ENCODE measurements at regions not wholly inside any gene's neighbourhood (a gene's known extent, or its start where the extent isn't known, plus 50 kb on each side); places are given as distances from the start of the nearest gene placed in this dataset.
"Not testable (repeated sequence)": the region's sequence is repeated elsewhere in the genome, so short reads cannot be mapped to it uniquely, and the experiment has no call there.

DNA sequence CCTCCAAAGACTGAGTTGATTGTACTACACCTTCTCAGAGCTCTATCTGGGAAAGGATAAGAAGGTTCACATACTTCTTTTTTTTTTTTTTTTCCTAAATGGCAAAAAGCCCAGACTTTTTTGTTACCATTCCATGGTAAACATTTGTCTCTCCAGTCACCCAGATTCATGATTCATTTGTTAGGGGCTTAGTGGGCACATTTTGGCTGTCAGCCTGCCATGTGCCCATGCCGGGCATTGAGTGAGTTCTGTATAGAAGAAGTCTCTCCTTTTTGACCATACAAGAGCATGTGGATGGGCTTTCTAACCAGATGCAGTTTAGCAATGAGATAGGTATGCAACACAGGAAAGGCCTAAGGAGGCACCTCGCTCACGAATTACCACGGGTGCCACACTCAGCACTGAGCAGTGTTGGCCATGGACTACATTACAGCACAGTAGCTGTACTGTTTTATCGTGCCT lies 447.5 kb upstream of the HSF2 start:
- DNase-seq, result no peak

DNA sequence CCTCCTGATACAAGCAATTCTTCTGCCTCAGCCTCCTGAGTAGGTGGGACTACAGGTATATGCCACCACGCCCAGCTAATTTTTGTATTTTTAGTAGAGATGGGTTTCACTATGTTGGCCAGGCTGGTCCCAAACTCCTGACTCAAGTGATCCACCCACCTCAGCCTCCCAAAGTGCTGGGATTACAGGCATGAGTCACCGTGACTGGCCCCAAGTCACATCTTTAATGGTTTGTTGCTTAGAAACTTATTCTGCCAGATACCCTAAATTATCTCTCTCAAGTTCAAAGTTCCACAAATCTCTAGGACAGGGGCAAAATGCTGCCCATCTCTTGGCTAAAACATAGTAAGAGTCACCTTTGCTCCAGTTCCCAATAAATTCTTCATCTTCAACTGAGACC lies 444.1 kb upstream of the HSF2 start:
- not testable (repeated sequence) for DNase-seq

DNA sequence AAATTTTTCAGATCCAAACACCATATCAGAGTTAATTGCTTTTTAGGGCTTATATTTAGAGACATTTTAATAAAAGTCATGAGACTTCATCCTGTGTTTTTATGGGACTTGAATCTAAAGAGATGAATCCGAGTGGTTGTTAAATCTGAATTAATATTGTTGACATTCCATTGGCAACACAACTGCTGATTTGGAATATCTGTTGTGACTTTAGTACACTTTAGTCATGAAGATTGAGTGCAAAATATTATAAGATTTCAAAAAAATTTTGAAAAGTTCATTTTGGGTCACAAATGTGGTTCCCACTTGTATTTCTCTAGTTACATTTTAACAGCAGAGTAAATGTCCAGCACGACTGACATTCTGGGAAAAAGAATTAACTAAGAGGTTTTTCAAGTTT lies 442.7 kb upstream of the HSF2 start:
- no peak for DNase-seq

DNA sequence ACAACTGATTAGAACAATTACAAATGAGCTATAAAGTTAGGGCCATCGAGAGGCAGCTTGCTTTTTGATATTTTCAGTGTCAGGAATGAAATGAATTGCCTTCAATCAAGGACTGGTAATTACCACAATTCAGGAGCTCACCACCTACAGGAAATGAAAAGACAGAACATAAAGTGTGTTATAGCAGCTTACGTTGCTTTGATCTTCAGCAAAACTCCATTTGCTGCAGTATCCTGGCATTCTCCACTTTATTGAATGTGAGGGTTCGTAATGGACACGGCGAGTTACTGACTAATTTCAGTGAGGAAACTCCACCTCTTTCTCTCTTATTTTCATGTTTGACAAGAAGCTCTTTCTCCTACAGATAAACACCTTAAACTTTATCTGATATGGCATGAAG lies 440.0 kb upstream of the HSF2 start:
- no peak for DNase-seq

DNA sequence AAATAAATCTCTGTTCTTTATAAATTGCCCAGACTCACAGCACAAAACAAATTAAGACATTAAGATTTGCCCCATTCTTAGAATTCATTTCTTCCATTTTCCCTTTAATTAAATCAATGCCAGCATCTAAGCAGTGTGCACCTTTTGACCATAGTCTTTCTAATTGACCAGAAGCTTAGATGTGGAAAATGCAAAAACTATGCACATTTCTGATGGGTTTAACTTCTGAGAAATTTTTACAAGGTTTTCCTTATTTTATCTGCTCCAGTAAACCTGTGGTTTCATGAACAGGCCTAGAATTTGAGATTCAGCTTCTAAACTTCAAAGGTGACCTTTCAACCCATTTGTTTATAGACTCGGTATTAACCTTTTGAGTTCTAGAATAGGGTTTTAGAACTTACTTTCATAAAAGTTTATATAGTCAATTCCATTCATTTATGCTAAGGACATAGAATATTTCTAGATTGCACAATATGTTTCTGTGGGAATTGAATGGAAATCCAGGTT lies 437.8 kb upstream of the HSF2 start:
- no peak for DNase-seq

DNA sequence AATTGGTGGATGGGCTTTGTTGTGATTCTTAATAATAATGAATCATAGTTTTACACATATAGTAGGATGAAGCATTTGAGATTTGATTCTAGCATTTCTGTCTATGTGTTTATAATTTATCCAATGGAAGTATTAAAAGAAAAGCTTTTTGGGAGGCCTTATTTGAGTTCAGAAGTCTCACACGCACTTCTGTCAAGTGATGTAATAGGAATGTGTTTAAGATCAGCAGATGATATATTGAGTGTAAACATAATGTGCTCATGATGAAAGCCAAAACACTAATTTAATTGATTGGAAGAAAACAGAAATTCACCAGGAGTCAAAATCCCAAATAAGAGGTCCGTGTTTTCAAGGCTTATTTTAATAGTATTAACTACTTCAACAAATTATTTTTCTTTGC lies 435.6 kb upstream of the HSF2 start:
- DNase-seq, result no peak

GRCh38 chr6:121965739-121966138 lies 433.7 kb upstream of the HSF2 start:
- no peak for DNase-seq

- no peak for DNase-seq
Observed at GRCh38 chr6:121967631-121968030, 431.8 kb upstream of the HSF2 start.

- DNase-seq, result no peak
Observed at GRCh38 chr6:121971931-121972335, 427.5 kb upstream of the HSF2 start.

DNA sequence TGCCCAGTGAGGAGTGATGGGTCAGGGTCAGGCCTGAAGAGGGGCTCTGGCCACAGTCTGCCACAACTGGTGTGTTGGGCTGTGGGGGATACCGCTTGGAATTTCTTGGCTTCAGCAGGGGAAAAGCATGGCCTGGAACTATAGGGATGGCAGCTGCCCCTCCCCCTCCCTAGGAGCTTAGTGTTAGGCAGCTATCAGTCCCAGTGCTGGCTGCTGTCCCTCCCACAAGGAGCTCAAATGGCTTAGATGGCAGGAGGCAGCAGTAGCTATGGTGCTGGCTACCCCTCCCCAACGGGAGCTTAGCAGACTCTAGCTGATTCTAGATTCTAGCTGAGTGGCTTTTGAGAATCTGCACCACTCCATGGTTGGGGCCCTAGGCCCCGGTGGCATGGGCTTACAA lies 414.5 kb upstream of the HSF2 start:
- no peak for DNase-seq

DNA sequence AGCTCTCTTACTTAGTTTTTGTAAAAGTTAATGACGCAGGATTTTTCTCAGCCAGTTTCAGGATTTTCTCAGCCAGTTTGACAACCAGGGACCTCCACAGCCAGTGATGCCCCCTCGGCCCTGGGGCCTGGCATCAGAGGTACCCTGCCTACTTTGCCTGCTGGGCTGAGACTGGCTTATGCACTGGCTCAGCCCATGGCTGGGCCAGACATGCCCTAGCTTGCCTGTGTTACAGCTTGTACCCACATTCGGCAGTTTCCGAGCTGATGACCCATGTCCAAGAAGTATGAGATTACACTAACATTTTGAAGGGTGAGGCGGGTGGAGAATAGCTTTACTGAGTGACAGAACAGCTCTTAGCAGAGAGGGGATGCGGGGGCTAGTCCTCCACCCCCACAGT lies 406.1 kb upstream of the HSF2 start:
- no peak for DNase-seq

GRCh38 chr6:121994919-121995318 lies 404.5 kb upstream of the HSF2 start:
- no peak for DNase-seq

- no peak for DNase-seq
Observed at GRCh38 chr6:121998631-121999030, 400.8 kb upstream of the HSF2 start.

- DNase-seq, result no peak
Observed at GRCh38 chr6:121999456-122000065, 399.9 kb upstream of the HSF2 start.

DNA sequence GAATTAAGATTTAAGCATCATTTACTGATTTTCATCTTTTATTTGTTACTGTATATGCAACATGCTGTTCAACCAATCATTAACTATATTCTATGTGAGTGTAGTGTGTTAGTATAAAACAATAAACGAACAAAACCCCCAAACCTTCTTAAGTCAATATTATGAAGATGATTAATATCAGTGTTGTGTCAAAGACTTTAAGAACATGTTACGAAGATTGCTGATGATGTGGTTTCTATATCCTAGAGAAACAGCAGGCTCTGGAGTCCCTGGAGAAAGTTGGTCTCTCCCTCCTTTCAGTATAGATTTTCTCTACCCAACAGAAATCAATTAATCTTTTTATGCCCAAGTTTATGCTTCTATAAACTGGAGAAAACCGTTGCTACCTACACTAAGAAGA lies 393.8 kb upstream of the HSF2 start:
- no peak for DNase-seq

DNA sequence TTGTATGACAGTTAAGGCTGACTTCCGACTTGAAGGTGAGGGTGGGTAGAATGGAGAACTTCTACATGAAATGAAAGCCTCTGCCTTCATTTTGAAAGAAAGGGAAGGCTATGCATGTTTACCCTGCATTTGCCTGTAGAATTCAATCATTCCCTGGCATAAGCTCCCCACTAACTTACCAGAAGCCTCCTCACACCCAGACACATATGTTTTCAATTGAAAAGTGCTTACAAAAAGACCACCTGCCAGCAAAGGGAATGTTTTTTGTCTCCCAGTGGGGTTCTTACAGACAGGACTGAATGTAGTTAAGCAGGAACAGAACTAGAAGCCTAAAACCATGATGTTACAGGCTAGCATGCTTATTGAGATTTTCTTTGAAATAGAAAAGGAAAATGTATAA lies 392.1 kb upstream of the HSF2 start:
- no peak for DNase-seq

DNA sequence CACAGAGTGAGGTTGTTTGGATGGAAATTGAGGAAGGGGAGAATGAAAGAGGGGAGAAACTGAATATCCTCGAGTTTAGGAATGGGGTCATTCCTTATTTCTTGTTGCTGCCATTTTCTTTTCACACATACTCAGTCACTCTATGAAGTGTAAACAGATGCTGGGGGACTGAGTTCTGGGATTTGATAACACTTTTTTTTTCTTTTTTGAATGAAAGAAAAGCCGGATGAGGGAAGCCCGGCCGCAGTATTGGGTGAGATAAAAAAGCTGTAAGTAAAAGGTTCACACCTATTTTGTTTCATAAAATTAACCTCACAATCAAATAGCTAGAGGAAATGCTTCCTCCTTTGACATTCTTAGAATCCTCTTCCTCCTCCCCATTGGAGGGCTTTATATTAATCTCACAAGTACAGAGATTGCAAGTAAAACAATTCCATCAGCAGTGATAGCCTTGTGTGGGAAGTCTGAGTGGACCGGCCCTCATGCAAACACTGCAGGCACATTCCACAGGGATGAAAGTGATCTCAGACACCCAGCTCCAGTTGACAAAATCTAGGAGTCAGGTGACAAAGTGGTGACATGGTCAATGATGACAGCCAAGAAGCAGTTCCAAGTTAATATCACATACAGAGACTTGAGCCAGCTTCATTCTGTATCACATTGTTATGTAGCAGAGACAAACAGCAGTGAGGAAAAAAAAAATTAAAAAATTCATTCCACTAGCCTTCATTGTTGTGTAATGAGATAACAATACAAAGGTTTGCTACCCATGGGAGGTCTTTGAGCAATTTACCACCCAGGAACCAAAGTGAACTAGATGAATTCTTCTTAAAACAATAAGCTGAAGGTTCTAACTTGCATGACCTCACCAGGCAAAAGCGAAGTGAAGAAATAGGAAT lies 391.1 kb upstream of the HSF2 start:
- DNase-seq, result no peak

GRCh38 chr6:122009000-122009350 lies 390.5 kb upstream of the HSF2 start:
- no peak for DNase-seq

DNA sequence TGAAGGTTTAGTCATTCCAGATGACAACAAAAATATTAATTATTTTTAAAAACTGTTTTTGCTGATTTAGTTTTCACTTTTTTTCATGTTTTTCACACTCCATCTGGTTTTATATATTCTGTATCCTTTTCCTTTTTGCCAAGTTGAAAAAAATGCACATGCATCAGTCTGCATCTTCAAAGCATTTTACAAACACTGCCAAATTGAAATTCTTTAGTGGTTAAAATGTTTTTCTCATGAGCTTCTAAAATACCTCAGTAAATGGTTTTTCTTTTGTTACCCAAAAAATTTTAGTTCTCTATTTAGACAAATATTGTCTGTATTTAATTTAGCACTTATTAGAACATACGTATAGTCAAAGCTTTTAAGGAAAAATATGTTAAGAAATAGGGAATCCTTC lies 386.9 kb upstream of the HSF2 start:
- no peak for DNase-seq

- DNase-seq, result no peak
Observed at GRCh38 chr6:122014961-122015360, 384.5 kb upstream of the HSF2 start.

DNA sequence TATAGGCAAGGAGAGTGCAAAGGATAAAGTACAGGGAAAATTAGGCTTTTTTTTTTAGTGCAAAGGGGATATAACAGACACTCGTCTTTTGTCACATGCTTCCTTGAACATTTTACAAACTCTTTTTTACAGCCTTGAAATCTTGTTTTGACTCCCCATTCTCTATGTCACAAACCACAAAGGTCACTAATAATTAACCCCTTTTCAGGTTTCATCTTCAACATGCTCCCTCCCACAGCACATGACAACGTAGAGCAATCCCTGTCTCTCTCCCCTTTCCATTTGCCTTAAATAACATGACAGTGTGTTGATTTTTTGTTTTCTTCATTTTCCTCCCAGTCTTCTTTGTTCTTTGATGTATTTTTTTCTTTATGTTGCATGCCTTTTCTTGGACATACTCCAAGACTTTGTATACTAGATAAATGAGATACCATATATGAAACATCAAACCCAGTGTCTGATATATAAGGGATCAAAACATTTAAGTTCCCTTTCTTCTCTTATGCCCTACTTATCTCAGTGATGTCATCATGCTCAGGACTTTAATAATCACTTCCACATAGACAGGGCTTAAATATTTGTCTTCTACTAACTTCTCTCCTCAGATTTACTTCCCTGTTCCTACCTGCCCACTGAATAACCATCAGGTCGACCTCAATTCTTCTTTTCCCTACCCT lies 378.7 kb upstream of the HSF2 start:
- DNase-seq, result no peak

GRCh38 chr6:122025104-122025503 lies 374.3 kb upstream of the HSF2 start:
- DNase-seq, result no peak

DNA sequence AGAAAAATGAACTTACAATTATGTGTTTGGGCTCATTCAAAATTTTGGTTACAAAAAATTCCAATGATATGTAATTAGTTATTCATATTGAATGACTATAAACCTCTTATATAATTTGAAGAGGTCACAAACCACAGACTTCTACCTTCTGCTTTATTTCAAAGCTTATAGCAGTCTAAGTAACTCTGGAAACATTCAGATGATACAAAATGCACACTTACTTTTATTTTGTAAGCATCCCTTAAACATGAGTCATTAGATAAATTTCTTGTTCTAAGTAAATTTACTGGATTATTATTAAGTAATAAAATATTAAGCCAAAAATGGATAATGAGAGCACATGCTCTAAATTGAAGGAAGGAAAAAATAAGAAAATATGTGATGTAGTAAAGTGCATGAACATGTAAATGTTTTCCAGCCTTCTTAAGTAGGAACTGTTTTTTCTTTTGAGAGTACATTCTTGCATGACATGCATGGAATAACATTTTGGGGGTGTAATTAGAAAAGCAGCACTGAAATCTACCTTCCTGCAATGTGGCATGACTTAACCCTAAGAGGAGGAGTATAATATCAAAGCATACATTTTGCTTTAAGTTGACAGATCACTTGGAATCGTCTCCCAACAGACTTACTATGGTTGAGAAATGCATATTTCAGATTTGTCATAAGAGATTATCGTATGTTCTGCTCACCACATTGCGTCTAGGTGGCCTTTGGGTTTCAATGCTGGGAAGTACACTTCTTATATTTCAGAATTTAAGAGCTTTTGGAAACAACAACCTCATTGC lies 372.7 kb upstream of the HSF2 start:
- no peak for DNase-seq

Data from hematopoietic multipotent progenitor cell treated with erythropoietin and hydrocortisone succinate and interleukin-3 and kit ligand, for 8 days (in vitro differentiated cells).